ENCODE measurements at regions not wholly inside any gene's neighbourhood (a gene's known extent, or its start where the extent isn't known, plus 50 kb on each side); places are given as distances from the start of the nearest gene placed in this dataset.

DNA sequence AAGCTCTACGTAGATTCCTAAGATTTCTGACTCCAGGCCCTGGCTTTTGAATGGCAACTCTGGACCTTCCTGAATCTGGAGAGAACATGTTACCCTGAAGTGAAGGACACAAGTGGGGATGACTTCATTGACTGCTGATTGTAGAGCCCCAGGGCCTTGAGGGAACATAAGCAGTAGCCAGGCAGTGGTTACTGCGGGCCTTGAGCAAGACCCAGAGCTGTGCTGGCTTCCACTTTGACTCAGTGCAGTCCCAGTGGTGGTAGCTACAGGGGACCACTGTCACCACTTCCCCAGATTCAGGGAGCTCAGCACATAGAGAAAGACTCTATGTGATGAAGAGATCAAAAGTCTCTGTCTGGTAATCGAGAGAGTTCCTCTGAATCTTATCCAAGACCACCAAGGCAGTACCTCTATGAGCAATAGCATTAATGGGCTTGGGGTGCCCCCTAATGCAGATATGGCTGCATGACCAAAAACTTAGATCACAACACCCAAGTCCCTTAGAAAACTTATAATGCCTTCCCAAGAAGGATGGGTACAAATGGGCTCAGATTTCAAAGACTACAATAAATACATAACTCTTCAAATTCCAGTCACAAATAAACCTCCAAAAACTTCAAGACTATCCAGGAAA, 1278.3 kb downstream of the AMY1C start:
- TF ChIP-seq ZSCAN20 (CRISPR knock-in tag; IDR thresholded peaks at IDR 0.05; ENCODE audit: borderline replicate concordance) (no peak), ZBTB21 (CRISPR knock-in tag; IDR thresholded peaks at IDR 0.05) (no peak), DPF2 (CRISPR knock-in tag; IDR thresholded peaks at IDR 0.05; ENCODE audit: borderline replicate concordance, low read depth) (no peak), KDM5B (CRISPR knock-in tag; IDR thresholded peaks at IDR 0.05; ENCODE audit: borderline replicate concordance) (no peak), EZH2 (conservative IDR thresholded peaks at IDR 0.05; ENCODE audit: low read depth, low read length) (no peak)
- TF ChIP-seq, protein P1, sequence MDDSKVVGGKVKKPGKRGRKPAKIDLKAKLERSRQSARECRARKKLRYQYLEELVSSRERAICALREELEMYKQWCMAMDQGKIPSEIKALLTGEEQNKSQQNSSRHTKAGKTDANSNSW (CRISPR knock-in tag; IDR thresholded peaks at IDR 0.05; ENCODE audit: borderline replicate concordance), result no peak
- TF ChIP-seq, protein P2, sequence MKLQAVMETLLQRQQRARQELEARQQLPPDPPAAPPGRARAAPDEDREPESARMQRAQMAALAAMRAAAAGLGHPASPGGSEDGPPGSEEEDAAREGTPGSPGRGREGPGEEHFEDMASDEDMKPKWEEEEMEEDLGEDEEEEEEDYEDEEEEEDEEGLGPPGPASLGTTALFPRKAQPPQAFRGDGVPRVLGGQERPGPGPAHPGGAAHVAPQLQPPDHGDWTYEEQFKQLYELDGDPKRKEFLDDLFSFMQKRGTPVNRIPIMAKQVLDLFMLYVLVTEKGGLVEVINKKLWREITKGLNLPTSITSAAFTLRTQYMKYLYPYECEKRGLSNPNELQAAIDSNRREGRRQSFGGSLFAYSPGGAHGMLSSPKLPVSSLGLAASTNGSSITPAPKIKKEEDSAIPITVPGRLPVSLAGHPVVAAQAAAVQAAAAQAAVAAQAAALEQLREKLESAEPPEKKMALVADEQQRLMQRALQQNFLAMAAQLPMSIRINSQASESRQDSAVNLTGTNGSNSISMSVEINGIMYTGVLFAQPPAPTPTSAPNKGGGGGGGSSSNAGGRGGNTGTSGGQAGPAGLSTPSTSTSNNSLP (IDR thresholded peaks at IDR 0.05; ENCODE audit: low read depth, low read length), result no peak
